MM.1S (cell line): ENCODE measurements at regions not wholly inside any gene's neighbourhood (a gene's known extent, or its start where the extent isn't known, plus 50 kb on each side); places are given as distances from the start of the nearest gene placed in this dataset.

Source experiments
- CTCF ChIP-seq: fragments of 300-600 bp; sonication (generic); IDR thresholded peaks from 2 replicates; pipeline ENCODE4 v1.5.1; 2016; ENCODE audit warnings: antibody characterized with exemption, low read length, mixed read lengths
- EZH2phosphoT487 ChIP-seq: fragments of 300-600 bp; sonication (generic); IDR thresholded peaks from 2 replicates; pipeline ENCODE4 v1.6.1; 2018; ENCODE audit warnings: antibody characterized with exemption, low read length

GRCh38 chr2:215878476-215879063, 134.8 kb downstream of the MREG start:
- TF ChIP-seq CTCF, result no peak
- TF ChIP-seq EZH2phosphoT487, result no peak
